Stimulated activated CD4-positive, alpha-beta T cell treated with anti-CD3 and anti-CD28 coated beads, TNF-alpha, amount 100 ng/mL, for 48 hours (primary cell): ENCODE measurements at regions not wholly inside any gene's neighbourhood (a gene's known extent, or its start where the extent isn't known, plus 50 kb on each side); places are given as distances from the start of the nearest gene placed in this dataset.
"Not testable (repeated sequence)": the region's sequence is repeated elsewhere in the genome, so short reads cannot be mapped to it uniquely, and the experiment has no call there.

Source experiments
- DNase-seq, 3 donors: peaks; one replicate each; pipeline ENCODE4 v3.0.0-alpha.2; 2020; ENCODE audit warnings: low read depth in 3 of 3

DNA sequence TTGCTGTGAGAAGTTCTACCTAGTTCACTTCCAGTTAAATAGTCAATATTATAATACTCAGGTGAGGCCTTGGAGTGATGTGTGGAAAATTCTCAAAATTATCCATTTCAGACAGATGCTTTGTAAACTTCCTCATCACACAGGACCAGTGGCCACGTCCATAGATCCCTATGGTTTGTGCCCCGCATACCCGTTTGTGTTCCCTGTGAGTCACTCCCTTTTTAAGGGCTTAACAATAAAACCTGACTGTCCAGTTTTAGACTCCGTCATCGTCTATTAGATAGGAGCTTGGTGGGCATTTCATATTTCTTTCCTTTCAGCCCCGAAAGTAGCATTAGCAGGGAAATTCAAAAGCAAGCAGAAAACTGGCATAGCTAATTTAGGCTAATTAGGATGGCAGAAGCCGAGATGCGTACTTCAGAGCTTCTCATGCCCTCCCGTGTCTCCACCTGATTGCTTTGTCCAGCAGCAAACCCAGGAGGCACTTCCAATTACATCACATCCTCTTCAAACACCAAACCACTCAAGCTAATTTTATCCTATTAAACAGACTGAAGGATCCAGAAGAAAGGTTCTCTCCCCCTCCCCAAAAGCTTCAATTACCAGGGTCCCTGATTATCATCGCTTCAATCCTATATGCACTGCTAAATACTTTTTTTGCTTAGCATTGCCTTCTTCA is 186.6 kb upstream of the OTX2 start:
- DNase-seq, result no peak

DNA sequence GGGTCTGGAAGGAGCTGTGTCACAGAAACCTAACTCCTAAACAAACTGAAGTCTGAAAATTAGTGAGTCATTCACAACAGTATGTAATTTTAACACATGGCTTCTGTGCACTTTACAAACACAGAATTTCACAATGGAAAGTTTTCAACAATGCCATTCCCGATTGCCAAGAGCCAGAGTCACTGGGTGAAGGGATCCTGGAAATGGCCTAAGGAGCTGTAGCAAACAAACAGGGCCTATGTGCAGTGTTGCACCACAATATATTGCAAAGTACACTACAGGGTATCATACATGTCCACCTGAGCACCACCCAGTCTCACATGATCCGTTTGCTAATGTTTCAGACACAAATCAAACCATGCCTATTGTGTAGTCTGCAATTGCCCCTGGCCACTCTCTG is 184.7 kb upstream of the OTX2 start:
- no peak for DNase-seq

- no peak for DNase-seq
Observed at GRCh38 chr14:56992332-56992820, 182.1 kb upstream of the OTX2 start.

- not testable (repeated sequence) for DNase-seq
Observed at GRCh38 chr14:56990991-56991627, 180.8 kb upstream of the OTX2 start.

GRCh38 chr14:56989359-56989758 is 179.1 kb upstream of the OTX2 start:
- no peak for DNase-seq

DNA sequence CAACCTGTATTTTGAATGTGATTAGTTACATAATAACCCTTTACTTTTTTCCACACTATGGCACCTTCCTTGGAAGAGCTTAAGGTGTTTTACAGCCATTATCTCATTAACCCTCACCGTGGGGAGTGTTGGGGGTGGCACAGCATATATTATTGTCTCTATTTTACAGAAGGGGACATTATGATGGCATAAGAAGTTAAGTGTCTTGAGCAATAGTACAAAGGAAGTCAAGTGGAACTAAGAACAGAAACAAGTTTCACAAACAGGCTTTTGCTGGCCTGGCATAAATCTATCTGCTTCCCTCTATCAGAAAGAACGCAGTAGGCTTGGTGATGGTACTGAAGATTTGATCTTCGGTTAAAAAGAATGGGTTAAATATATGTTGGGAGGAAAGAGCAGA is 169.7 kb upstream of the OTX2 start:
- no peak for DNase-seq

- DNase-seq, result no peak
Observed at GRCh38 chr14:56976211-56976610, 165.9 kb upstream of the OTX2 start.

DNA sequence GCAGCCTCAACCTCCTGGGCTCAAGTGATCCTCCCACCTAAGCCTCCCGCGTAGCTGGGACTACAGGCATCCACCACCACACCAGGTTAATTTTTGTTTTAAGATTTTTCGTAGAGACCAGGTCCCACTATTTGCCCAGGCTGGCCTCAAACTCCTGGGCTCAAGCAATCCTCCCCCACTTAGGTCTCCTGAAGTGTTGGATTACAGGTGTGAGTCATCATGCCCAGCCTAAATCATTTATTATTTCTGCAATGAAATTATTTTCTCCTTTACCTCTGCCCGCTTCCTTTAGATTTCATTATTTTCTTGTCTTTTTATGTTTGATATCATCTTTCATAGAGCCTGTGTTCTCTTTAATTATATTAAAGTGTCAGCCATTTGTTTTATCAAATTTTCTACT is 165.2 kb upstream of the OTX2 start:
- DNase-seq, result no peak

DNA sequence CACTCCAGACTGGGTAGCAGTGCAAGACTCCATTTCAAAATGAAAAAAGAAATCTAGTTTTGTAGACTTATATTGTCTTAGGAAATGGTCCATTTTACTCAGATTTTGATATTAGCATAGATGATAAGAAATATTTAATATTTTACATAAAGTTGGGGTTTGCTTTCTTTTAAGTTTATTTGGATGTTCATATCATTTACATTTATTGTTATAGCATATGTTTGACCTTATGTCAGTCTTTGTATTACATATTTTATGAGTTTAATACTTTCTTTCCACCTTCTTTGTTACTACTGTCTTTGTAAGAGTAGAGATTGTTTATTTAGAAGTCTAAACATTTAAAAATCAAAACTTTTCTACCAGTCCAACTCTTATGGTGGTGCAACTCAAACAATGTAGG is 162.7 kb upstream of the OTX2 start:
- DNase-seq, result no peak

GRCh38 chr14:56964895-56965294 is 154.6 kb upstream of the OTX2 start:
- DNase-seq, result no peak

DNA sequence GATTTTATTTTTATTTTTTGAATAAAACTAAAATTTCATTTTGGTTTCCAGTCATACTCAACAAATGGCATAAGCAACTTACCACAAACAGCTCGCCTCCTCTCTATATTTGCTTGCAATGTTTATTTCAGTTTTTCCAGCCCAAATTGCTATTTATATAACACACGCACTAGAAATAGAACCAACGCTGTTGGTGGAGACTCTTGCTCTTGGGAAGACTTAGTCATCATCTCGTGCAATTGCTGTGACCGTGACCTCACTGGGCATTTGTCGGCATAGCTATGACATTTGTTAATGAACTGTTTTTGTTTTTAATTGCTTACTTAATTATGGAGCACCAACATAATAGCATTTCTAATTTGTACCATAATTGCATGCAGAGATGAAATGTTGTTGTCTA is 153.1 kb upstream of the OTX2 start:
- DNase-seq, result no peak

- DNase-seq, result no peak
Observed at GRCh38 chr14:56962444-56963080, 152.3 kb upstream of the OTX2 start.

DNA sequence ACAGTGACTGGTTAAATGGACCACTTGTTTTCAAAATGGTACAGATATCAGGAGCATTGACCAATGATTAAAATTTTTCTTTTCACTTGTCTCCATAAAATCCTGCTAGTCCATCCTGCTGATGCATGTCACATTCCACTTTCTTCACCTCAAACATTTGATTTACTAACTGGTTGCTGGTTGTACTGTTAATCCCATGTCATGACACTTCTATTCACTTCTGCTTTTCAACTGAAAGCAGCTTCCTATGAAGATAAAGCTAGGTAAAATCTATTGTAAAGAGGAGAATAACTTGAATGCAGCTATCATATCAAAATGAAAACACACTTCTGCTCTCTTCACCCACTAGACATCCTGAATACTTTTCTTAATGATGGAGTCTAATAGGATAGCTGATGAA is 149.6 kb upstream of the OTX2 start:
- no peak for DNase-seq

- no peak for DNase-seq
Observed at GRCh38 chr14:56959121-56959520, 148.8 kb upstream of the OTX2 start.

GRCh38 chr14:56956182-56956581 is 145.9 kb upstream of the OTX2 start:
- no peak for DNase-seq

DNA sequence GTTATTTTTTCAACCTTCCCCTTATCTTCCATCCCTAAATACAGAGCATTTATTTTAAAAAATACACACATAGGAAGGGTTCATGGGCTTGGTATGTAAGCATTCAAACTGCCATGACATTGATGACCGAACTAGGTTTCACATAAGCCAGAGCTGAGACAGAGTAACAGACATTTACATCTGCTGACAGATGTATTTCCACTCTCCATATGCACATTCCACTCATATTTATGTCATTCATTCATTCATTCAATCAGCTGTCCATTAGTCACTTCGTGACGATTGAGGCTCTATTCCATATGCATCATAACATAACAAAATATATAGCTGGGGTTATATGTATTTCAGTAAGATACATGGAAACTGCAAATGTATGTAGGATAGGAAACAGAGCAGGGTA is 145.5 kb upstream of the OTX2 start:
- no peak for DNase-seq

DNA sequence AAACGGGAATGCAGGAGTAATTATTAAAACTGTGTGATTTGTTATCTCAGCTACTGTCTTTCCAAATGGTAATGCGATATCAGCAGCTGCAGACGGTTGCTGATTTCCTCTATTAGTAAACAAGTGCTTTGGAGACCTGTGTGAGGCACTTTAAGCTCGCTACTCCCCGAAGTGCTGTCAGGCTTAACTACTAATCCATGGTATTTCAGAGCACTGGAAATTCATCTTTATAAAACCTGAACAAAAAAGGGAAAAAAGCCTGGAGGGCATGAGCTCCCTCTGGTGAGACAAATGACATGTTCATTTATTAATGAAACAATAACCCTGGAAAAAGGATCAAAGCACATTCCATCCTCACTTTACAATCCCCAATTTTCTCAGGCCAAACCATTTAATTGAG is 143.6 kb upstream of the OTX2 start:
- DNase-seq, result no peak

DNA sequence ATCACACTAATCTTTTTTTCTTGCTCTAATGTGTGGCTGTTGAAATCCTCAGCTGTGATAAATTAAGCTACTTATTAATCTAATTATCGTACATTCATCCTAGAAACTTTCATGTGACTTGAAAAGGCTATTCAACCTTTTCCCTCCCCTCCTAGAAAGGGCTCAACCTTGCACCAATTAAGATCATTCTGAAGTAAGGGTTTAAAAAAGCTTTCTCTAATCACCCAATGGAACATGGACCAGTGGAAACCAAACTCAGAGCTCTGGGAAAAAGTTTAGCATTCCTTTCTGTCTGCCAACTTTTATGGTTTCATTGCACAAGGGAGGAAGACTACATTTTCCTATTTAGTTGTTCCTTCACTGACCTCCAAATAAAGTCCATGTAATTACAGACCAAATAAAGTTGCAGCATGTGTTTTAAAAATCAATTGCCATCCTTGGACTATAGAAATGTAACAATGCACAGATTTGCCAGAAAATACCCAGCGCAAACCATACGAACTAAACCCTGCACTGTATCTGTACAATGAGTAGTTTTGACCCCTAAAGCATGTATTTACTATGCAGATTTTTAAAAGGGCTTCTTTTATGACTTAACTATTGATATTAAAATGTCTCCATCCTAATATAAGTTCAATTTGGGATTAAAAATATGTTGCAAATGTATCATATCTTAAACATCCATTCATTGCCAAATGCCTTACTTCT is 142.6 kb upstream of the OTX2 start:
- no peak for DNase-seq

- DNase-seq, result no peak
Observed at GRCh38 chr14:56949828-56950227, 139.5 kb upstream of the OTX2 start.

DNA sequence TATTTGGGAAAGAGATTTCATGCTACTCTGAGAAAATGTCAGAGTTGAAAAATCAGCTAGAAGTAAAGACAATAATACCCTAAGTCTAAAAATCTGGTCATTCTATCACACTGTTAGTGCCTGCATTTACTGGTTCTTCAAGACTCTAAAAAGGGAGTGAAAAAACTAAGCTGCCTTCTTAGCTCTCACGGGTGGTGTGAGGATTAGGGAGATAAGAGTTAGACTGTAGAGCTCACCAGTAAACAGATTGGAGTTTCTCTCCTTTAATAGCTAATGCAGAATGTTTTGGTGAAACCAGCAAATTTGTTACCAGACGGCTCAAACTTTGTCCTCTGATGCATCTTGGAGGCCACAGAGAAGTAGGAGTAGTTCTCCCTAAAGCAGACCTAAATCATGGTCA is 135.0 kb upstream of the OTX2 start:
- no peak for DNase-seq

DNA sequence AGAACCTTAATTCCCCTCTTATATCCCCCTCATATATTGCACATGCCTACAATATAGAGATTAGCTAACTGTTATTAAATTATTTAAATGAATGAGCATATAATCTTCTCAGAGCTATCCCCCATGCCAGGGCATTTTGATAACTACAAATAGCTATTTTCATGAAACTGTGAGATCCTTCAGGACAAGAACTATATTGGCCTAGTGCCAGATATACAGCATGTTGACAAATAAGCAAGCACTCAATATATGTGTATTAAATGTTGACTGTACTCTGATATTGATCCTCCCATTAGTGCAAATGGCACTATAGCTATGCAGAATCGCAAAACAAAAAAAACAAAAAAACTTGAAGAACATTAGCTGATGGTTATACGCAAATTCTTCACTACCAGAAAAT is 134.1 kb upstream of the OTX2 start:
- no peak for DNase-seq

DNA sequence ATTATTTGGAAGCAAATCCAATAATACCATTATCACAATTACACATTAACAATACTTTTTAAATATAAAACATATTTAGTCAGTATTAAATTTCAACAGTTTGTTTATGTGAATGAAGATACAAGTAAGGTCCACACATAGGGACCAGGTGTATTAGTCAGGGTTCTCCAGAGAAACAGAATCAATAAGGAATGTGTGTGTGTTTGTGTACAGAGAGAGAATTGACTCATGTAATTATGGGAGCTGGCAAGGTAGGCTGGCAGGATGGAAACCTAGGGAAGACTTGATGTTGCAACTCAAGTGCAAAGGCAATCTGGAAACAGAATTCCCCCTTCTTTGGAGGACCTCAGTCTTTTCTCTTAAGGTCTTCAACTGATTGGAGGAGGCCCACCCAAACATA is 123.2 kb upstream of the OTX2 start:
- DNase-seq, result no peak
